ENCODE measurements at regions not wholly inside any gene's neighbourhood (a gene's known extent, or its start where the extent isn't known, plus 50 kb on each side); places are given as distances from the start of the nearest gene placed in this dataset.
"Not testable (repeated sequence)": the region's sequence is repeated elsewhere in the genome, so short reads cannot be mapped to it uniquely, and the experiment has no call there.

GRCh38 chr6:48671505-48671904 lies 560.5 kb upstream of the PTCHD4 start:
- TF ChIP-seq CTCF (conservative IDR thresholded peaks at IDR 0.05), result no peak
- TF ChIP-seq ZFX (IDR thresholded peaks at IDR 0.05), result no peak
- H3K27ac ChIP-seq, result no peak overlapping the region

GRCh38 chr6:48670546-48670945 lies 559.5 kb upstream of the PTCHD4 start:
- no peak for TF ChIP-seq ZFX (IDR thresholded peaks at IDR 0.05)
- TF ChIP-seq CTCF (conservative IDR thresholded peaks at IDR 0.05), result no peak

GRCh38 chr6:48667797-48668196 lies 556.8 kb upstream of the PTCHD4 start:
- TF ChIP-seq CTCF (conservative IDR thresholded peaks at IDR 0.05) (no peak), ZFX (IDR thresholded peaks at IDR 0.05) (no peak)
- no peak overlapping the region for H3K27ac ChIP-seq

More at GRCh38 chr6:48670546-48670945, 559.5 kb upstream of the PTCHD4 start:
- H3K27ac ChIP-seq, result no peak overlapping the region

GRCh38 chr6:48664826-48665225 lies 553.8 kb upstream of the PTCHD4 start:
- TF ChIP-seq ZFX (IDR thresholded peaks at IDR 0.05) (no peak), CTCF (conservative IDR thresholded peaks at IDR 0.05) (no peak)
- H3K27ac ChIP-seq, result no peak overlapping the region

- TF ChIP-seq CTCF (conservative IDR thresholded peaks at IDR 0.05) (no peak), ZFX (IDR thresholded peaks at IDR 0.05) (no peak)
- H3K27ac ChIP-seq, result no peak overlapping the region
Measured at GRCh38 chr6:48658915-48659314, 547.9 kb upstream of the PTCHD4 start.

- no peak overlapping the region for H3K27ac ChIP-seq
- TF ChIP-seq ZFX (IDR thresholded peaks at IDR 0.05) (no peak), CTCF (conservative IDR thresholded peaks at IDR 0.05) (no peak)
Measured at GRCh38 chr6:48641544-48641943, 530.5 kb upstream of the PTCHD4 start.

GRCh38 chr6:48638796-48639195 lies 527.8 kb upstream of the PTCHD4 start:
- H3K27ac ChIP-seq, result not testable (repeated sequence)

GRCh38 chr6:48630511-48630910 lies 519.5 kb upstream of the PTCHD4 start:
- no peak overlapping the region for H3K27ac ChIP-seq
- TF ChIP-seq ZFX (IDR thresholded peaks at IDR 0.05), result no peak
- TF ChIP-seq CTCF (conservative IDR thresholded peaks at IDR 0.05), result no peak

Measured in C4-2B (cell line).